Effector memory CD8-positive, alpha-beta T cell (primary cell): ENCODE measurements at regions not wholly inside any gene's neighbourhood (a gene's known extent, or its start where the extent isn't known, plus 50 kb on each side); places are given as distances from the start of the nearest gene placed in this dataset.
"Not testable (repeated sequence)": the region's sequence is repeated elsewhere in the genome, so short reads cannot be mapped to it uniquely, and the experiment has no call there.

ENCODE experiments used
- ATAC-seq: fragments of 150-1000 bp; cut with Tn5 transposase; replicated peaks from 2 replicates; pipeline ENCODE4 v1.10.0; 2021; ENCODE audit warnings: mild to moderate bottlenecking, moderate library complexity
- DNase-seq, 3 experiments: peaks; one replicate each; pipeline ENCODE4 v3.0.0; 2021
- H3K27ac Mint-ChIP-seq, 2 donors: one replicate each; pipeline ENCODE4 v1.8.0; 2022; ENCODE audit warnings: mild to moderate bottlenecking in 2 of 2, mixed read lengths in 2 of 2, moderate library complexity in 2 of 2
- H3K27me3 Mint-ChIP-seq, 2 donors: one replicate each; pipeline ENCODE4 v1.8.0; 2022; ENCODE audit warnings: mixed read lengths in 2 of 2
- H3K36me3 Mint-ChIP-seq: one replicate; pipeline ENCODE4 v1.8.0; 2022; ENCODE audit warnings: mild to moderate bottlenecking, moderate library complexity, mixed read lengths; ENCODE audit not compliant: insufficient read depth
- H3K4me1 Mint-ChIP-seq, 2 donors: one replicate each; pipeline ENCODE4 v1.8.0; 2022; ENCODE audit warnings: low read depth in 2 of 2, mixed read lengths in 2 of 2
- H3K4me3 Mint-ChIP-seq, 2 donors: one replicate each; pipeline ENCODE4 v1.8.0; 2022; ENCODE audit warnings: mild to moderate bottlenecking in 2 of 2, mixed read lengths in 2 of 2, moderate library complexity in 2 of 2
- H3K9me3 Mint-ChIP-seq, 2 donors: one replicate each; pipeline ENCODE4 v1.8.0; 2022; ENCODE audit warnings: mixed read lengths in 2 of 2

GRCh38 chr1:82354546-82354945 is 553.8 kb downstream of the ADGRL2 start:
- not testable (repeated sequence) for H3K27ac Mint-ChIP-seq, DNase-seq, H3K4me3 Mint-ChIP-seq, H3K36me3 Mint-ChIP-seq, H3K4me1 Mint-ChIP-seq, ATAC-seq, H3K27me3 Mint-ChIP-seq
- peaks cover 8 to 10% of the 10 kb centered on the region in 2 donors for H3K9me3 Mint-ChIP-seq

- no peak for ATAC-seq
- H3K36me3 Mint-ChIP-seq, result no peaks in the 10 kb centered on the region
- no peaks in the 10 kb centered on the region for H3K4me1 Mint-ChIP-seq
- H3K27ac Mint-ChIP-seq, result no peak overlapping the region
- DNase-seq, result no peak
- peaks cover 14 to 26% of the 10 kb centered on the region in 2 donors for H3K9me3 Mint-ChIP-seq
- no peaks in the 10 kb centered on the region for H3K27me3 Mint-ChIP-seq
- no peak overlapping the region for H3K4me3 Mint-ChIP-seq
Observed at GRCh38 chr1:82348487-82348886, 547.8 kb downstream of the ADGRL2 start.

DNA sequence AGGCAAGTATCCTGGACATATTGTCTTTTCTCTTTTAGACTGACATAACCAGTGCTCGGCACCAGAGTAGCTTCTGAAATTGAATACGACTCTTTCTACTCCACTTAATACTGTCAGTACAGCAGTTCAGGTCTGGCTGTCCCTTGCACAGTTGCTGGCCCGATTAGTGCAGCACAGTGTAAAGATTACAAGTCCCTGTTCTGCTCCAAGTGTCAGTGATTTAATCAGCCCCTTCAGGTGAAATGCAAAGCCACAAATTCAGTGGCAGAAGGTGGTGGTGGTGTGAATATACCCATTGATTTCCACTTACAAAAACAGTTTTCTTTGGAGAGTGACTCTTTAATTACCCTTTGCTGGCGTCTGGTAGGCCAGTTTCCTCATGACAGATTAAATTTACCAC is 545.4 kb downstream of the ADGRL2 start:
- ATAC-seq (no peak), DNase-seq (no peak)
- Mint-ChIP-seq H3K36me3 (no peaks in the 10 kb centered on the region), H3K27ac (no peak overlapping the region), H3K27me3 (no peaks in the 10 kb centered on the region), H3K4me3 (no peak overlapping the region), H3K4me1 (no peaks in the 10 kb centered on the region), H3K9me3 (peaks cover 11 to 26% of the 10 kb centered on the region in 2 donors)

GRCh38 chr1:82343381-82343780 is 542.6 kb downstream of the ADGRL2 start:
- DNase-seq (no peak), ATAC-seq (no peak)
- Mint-ChIP-seq H3K4me1 (no peaks in the 10 kb centered on the region), H3K27ac (no peak overlapping the region), H3K36me3 (no peaks in the 10 kb centered on the region), H3K4me3 (no peak overlapping the region), H3K27me3 (no peaks in the 10 kb centered on the region), H3K9me3 (peaks cover 6 to 14% of the 10 kb centered on the region in 2 donors)

DNA sequence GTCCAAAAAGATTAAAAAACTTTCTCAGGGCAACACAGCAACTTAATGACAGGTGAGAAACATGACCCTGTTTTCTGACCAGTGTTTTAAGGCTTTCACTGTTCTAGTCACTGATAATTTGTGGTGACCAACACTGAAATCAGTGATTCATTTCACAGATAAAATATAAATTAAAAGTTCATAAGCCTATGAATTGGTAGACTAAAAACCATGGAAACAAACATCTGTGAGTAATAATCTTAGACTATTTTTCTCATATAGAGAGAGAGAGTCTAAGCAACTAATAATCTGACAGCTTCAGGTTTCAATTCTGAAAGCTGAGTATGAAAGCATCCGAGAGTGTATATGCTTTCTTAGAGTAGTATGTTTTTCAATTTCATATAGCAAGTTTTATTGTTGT is 536.9 kb downstream of the ADGRL2 start:
- H3K36me3 Mint-ChIP-seq, result no peaks in the 10 kb centered on the region
- no peak for ATAC-seq

DNA sequence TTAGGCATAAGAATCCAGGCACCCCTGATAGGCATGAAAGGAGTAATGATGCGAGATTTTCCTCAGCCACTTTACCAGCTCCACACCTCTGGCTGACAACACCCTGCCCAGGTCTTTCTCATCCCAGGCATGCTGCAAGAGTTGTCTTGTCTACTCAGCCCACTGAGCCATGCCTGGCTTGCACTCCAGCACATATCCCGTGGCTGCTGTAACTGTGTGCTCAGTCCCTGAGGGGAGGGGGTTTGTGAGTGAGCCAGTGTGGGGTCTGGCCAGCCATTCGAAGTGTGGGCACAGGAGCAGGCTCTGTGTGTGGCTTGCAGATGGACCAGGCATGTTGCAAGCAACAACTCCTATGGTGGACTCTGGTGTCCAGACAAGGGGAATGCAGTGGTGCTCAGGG is 529.6 kb downstream of the ADGRL2 start:
- H3K36me3 Mint-ChIP-seq, result no peaks in the 10 kb centered on the region
- no peak for ATAC-seq
- no peak overlapping the region for H3K27ac Mint-ChIP-seq
- H3K4me1 Mint-ChIP-seq, result no peaks in the 10 kb centered on the region
- no peak overlapping the region for H3K4me3 Mint-ChIP-seq
- no peaks in the 10 kb centered on the region for H3K27me3 Mint-ChIP-seq
- H3K9me3 Mint-ChIP-seq, result peaks cover 9 to 27% of the 10 kb centered on the region in 2 donors
- DNase-seq, result no peak

More for the DNA sequence above, 536.9 kb downstream of the ADGRL2 start:
- H3K4me1 Mint-ChIP-seq, result no peaks in the 10 kb centered on the region
- H3K9me3 Mint-ChIP-seq, result peaks cover 7 to 37% of the 10 kb centered on the region in 2 donors
- DNase-seq, result no peak
- H3K27ac Mint-ChIP-seq, result no peak overlapping the region
- H3K4me3 Mint-ChIP-seq, result no peak overlapping the region
- H3K27me3 Mint-ChIP-seq, result no peaks in the 10 kb centered on the region

GRCh38 chr1:82329226-82329625 is 528.5 kb downstream of the ADGRL2 start:
- no peak for DNase-seq
- Mint-ChIP-seq H3K27ac (no peak overlapping the region), H3K9me3 (peaks cover 10 to 27% of the 10 kb centered on the region in 2 donors), H3K36me3 (no peaks in the 10 kb centered on the region), H3K4me1 (no peaks in the 10 kb centered on the region), H3K4me3 (no peak overlapping the region), H3K27me3 (no peaks in the 10 kb centered on the region)
- ATAC-seq, result no peak

GRCh38 chr1:82323144-82323841 is 522.6 kb downstream of the ADGRL2 start:
- no peak overlapping the region for H3K27ac Mint-ChIP-seq
- no peaks in the 10 kb centered on the region for H3K27me3 Mint-ChIP-seq
- H3K4me3 Mint-ChIP-seq, result no peak overlapping the region
- no peaks in the 10 kb centered on the region for H3K36me3 Mint-ChIP-seq
- ATAC-seq (no peak), DNase-seq (no peak)
- no peaks in the 10 kb centered on the region for H3K4me1 Mint-ChIP-seq
- H3K9me3 Mint-ChIP-seq, result peaks cover 7 to 22% of the 10 kb centered on the region in 2 donors

DNA sequence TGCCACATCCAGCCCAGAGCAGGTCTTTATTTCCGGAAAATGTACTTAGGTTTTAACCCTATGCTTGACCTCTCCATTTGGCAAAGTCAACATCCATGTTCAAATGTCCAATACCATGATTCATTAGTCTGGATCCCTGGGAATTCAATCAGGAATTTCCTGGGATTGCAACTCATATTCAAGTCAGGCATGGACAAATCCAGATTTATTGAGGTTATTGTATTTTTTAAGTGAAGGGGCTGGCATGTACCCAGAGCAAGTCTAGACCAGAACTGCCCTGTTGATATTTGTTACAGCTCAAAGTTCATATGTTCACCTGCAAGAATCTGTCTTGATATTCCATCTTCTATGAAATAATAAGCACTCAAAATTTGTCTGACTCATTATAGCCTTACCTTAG is 521.1 kb downstream of the ADGRL2 start:
- Mint-ChIP-seq H3K9me3 (peaks cover 3 to 15% of the 10 kb centered on the region in 2 donors), H3K27me3 (no peaks in the 10 kb centered on the region), H3K27ac (no peak overlapping the region), H3K36me3 (no peaks in the 10 kb centered on the region), H3K4me3 (no peak overlapping the region), H3K4me1 (no peaks in the 10 kb centered on the region)
- DNase-seq (no peak), ATAC-seq (no peak)

GRCh38 chr1:82319546-82319945 is 518.8 kb downstream of the ADGRL2 start:
- Mint-ChIP-seq H3K36me3 (no peaks in the 10 kb centered on the region), H3K27ac (no peak overlapping the region)

DNA sequence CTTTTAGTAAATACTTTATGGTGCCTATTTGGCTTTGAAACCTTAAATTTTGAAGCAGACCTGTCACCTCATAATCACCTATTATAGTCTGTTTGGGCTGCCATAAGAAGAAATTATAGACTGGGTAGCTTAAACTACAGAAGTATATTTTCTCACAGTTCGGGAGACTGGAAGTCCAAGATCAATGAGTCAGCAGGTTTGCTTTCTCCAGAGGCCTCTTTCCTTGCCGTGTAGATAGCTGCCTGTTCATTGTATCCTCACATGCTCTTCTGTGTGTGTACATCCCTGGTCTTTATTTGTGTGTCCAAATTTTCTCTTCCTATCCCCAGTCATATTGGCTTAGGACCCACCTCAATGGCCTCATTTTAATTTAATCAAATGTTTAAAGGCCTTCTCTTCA is 518.2 kb downstream of the ADGRL2 start:
- H3K27me3 Mint-ChIP-seq, result no peaks in the 10 kb centered on the region
- no peak overlapping the region for H3K27ac Mint-ChIP-seq
- no peak overlapping the region for H3K4me3 Mint-ChIP-seq
- DNase-seq (no peak), ATAC-seq (no peak)
- H3K9me3 Mint-ChIP-seq, result peaks cover 2 to 9% of the 10 kb centered on the region in 2 donors
- no peaks in the 10 kb centered on the region for H3K4me1 Mint-ChIP-seq
- no peaks in the 10 kb centered on the region for H3K36me3 Mint-ChIP-seq

More at GRCh38 chr1:82319546-82319945, 518.8 kb downstream of the ADGRL2 start:
- ATAC-seq (no peak), DNase-seq (no peak)
- Mint-ChIP-seq H3K27me3 (no peaks in the 10 kb centered on the region), H3K4me1 (no peaks in the 10 kb centered on the region), H3K9me3 (peaks cover 2 to 7% of the 10 kb centered on the region in 2 donors), H3K4me3 (no peak overlapping the region)

DNA sequence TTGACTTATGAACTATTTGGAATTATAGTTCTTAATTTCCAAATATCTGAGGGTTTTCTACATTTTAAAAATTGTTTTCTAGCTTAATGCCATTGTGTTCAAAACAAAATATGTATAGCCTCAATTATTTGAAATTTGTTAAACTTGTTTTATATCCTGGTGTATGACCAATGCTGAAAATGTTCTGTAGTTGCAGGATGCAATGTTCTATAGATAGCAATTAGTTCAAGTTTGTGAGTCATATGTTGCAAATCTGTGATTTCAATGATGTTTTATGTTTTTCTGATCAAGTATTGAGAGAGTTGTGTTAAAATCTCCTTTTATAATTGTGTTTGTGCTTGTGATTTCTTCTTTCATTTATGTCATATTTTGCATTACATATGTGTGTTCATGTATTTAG is 517.5 kb downstream of the ADGRL2 start:
- Mint-ChIP-seq H3K4me1 (no peaks in the 10 kb centered on the region), H3K27ac (no peak overlapping the region), H3K36me3 (no peaks in the 10 kb centered on the region), H3K9me3 (peaks cover 1 to 11% of the 10 kb centered on the region in 2 donors), H3K27me3 (no peaks in the 10 kb centered on the region), H3K4me3 (no peak overlapping the region)
- no peak for DNase-seq
- ATAC-seq, result no peak

DNA sequence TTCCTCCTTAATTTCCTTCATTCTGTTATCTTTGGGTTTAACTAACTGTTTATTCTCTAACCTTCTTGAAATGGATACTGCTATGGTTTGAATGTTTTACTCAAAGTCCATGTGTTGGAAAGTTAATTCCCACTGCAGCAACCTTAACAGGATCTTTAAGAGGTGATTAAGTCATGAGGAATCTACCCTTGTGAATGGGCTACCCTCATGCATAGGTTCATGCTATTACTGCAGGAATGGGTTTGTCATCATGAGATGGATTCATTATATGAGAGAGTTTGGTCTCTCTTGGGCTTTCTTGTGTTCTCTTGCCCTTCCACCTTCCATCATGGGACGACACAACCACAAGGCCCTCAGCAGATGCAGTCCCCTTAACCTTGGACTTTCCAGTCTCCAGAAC is 516.9 kb downstream of the ADGRL2 start:
- Mint-ChIP-seq H3K4me1 (no peaks in the 10 kb centered on the region), H3K9me3 (peaks cover 1 to 11% of the 10 kb centered on the region in 2 donors), H3K4me3 (no peak overlapping the region), H3K27me3 (no peaks in the 10 kb centered on the region), H3K27ac (no peak overlapping the region), H3K36me3 (no peaks in the 10 kb centered on the region)
- DNase-seq (no peak), ATAC-seq (no peak)

DNA sequence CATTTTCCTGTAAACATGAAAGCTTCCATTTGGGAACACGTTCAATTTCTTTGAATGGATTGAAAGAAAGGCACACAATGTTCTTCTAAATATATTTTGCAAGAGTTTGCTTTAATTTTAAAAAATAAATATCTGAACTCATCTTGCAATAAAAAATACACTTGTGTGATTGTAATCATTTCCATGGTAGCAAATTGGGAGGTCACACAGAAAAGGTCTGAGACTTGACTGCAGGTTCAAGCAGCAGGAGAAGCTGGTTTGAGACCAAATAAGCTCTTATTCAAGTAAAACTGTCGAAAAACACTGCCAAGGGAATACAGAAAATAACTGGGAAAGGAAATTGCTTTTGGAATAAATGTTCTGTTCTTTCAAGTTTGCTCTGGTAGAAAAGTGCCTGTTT is 498.9 kb downstream of the ADGRL2 start:
- ATAC-seq (no peak), DNase-seq (no peak)
- Mint-ChIP-seq H3K27ac (no peak overlapping the region), H3K9me3 (peaks cover 11 to 28% of the 10 kb centered on the region in 2 donors), H3K36me3 (no peaks in the 10 kb centered on the region), H3K4me3 (no peak overlapping the region), H3K4me1 (no peaks in the 10 kb centered on the region), H3K27me3 (no peaks in the 10 kb centered on the region)
